Upper lobe of right lung (tissue), 1 donor: ENCODE measurements at regions not wholly inside any gene's neighbourhood (a gene's known extent, or its start where the extent isn't known, plus 50 kb on each side); places are given as distances from the start of the nearest gene placed in this dataset.
"Not testable (repeated sequence)": the region's sequence is repeated elsewhere in the genome, so short reads cannot be mapped to it uniquely, and the experiment has no call there.

Source experiments
- ATAC-seq: fragments of 200-7000 bp; cut with Tn5 transposase; one replicate; pipeline ENCODE4 v1.9.1; 2020; ENCODE audit warnings: mild to moderate bottlenecking, moderate library complexity
- DNase-seq: peaks from one replicate; pipeline ENCODE4 v3.0.0-alpha.2; 2020
- H3K27ac ChIP-seq: fragments of 200-600 bp; one replicate; pipeline ENCODE4 v1.8.0; 2022
- H3K27me3 ChIP-seq: fragments of 200-600 bp; one replicate; pipeline ENCODE4 v1.8.0; 2022; ENCODE audit warnings: mild to moderate bottlenecking
- H3K36me3 ChIP-seq: fragments of 200-600 bp; one replicate; pipeline ENCODE4 v1.8.0; 2022
- H3K4me1 ChIP-seq: fragments of 200-600 bp; one replicate; pipeline ENCODE4 v1.8.0; 2022
- H3K4me3 ChIP-seq: fragments of 200-600 bp; one replicate; pipeline ENCODE4 v1.8.0; 2022; ENCODE audit warnings: mild to moderate bottlenecking
- H3K9me3 ChIP-seq: fragments of 200-600 bp; one replicate; pipeline ENCODE4 v1.8.0; 2022
- intact Hi-C: fragments of 100-400 bp; cut with DNase I; formaldehyde crosslinking; loops from one replicate; pipeline ENCODE4 v1.11.0; 2022
- TF ChIP-seq, protein P1 (sequence below): fragments of 200-600 bp; IDR thresholded peaks from one replicate; pipeline ENCODE4 v1.8.0; 2022; ENCODE audit warnings: antibody characterized with exemption
- donor health status: DM: no; HTN: yes; CAD: no; lungs with severe emphysema.

DNA sequence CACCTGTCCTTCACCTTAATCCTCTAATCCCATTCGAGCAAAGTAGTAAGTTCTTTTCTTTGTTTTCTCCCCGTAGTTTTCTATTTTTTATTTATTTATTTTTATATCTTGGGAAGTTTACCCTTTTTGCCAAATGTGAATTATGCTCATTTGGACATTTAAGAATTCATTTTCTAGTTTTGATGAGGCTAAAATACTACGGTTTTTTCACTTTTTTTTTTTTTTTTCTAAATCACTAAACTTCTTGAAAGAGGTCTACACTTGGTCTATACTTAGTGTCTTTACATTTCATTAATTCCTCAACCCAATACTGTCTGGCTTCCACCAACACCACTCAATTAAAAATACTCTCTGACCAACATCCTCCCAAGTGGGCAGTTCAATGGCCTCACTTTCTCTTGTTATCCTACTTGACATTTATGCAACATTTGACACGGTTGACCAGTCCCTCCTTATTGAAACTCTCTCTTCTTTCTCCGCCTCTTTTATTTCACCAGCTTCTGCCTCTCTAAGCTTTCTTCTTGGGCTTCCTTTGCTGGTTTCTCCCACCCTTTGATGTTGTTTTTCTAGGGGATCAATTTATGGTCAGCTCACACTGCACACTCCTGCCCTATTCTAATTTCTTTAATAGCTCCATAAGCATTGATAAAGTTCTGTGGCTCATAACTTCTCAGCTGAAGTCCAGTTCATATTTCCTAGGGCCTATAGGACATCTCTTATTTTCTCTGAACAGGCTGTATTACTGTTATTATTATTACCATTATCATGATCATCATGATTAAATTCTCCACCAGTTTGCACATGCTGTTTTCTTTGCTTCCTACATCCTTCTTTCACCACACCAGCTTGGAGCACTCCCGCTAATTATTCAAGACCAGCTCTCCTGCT lies 72.6 kb upstream of the CITED2 start:
- intact Hi-C loops, result no loop called here

DNA sequence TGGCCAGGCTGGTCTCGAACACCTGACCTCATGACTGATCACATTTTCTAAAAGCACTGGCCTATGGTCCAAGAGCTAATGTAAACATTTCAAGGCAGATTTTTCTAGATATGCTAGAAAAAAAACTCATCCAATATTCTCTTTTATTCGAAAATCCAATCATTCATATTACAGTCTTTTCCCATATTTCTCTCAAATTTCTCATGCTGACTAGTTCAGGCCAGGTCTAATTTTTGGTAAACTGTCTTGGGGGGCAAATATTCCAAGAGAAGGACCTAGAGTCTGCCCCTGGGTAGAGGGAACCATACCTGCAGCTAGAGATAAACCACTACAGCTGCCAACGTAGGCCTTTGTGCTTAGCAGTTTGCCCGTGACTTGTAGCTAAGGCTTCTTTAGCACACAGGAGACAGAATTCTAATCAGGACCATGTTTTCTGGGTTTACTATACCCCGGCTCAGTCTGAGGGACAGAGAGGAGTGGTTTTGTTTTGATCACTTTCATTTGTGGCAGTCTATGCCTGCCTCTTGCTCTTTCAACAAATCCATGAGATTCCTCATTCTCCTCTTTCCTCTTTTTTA lies 71.8 kb upstream of the CITED2 start:
- H3K27me3 ChIP-seq, result no peaks in the 10 kb centered on the region

More for the DNA sequence above, 72.6 kb upstream of the CITED2 start:
- no peaks in the 10 kb centered on the region for H3K4me1 ChIP-seq
- ATAC-seq (no peak), DNase-seq (no peak)
- TF ChIP-seq, protein P1, sequence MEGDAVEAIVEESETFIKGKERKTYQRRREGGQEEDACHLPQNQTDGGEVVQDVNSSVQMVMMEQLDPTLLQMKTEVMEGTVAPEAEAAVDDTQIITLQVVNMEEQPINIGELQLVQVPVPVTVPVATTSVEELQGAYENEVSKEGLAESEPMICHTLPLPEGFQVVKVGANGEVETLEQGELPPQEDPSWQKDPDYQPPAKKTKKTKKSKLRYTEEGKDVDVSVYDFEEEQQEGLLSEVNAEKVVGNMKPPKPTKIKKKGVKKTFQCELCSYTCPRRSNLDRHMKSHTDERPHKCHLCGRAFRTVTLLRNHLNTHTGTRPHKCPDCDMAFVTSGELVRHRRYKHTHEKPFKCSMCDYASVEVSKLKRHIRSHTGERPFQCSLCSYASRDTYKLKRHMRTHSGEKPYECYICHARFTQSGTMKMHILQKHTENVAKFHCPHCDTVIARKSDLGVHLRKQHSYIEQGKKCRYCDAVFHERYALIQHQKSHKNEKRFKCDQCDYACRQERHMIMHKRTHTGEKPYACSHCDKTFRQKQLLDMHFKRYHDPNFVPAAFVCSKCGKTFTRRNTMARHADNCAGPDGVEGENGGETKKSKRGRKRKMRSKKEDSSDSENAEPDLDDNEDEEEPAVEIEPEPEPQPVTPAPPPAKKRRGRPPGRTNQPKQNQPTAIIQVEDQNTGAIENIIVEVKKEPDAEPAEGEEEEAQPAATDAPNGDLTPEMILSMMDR, result no peak
- H3K27me3 ChIP-seq, result no peaks in the 10 kb centered on the region
- H3K4me3 ChIP-seq, result no peak overlapping the region
- H3K36me3 ChIP-seq, result no peaks in the 10 kb centered on the region
- H3K9me3 ChIP-seq, result no peaks in the 10 kb centered on the region
- H3K27ac ChIP-seq, result no peak overlapping the region

DNA sequence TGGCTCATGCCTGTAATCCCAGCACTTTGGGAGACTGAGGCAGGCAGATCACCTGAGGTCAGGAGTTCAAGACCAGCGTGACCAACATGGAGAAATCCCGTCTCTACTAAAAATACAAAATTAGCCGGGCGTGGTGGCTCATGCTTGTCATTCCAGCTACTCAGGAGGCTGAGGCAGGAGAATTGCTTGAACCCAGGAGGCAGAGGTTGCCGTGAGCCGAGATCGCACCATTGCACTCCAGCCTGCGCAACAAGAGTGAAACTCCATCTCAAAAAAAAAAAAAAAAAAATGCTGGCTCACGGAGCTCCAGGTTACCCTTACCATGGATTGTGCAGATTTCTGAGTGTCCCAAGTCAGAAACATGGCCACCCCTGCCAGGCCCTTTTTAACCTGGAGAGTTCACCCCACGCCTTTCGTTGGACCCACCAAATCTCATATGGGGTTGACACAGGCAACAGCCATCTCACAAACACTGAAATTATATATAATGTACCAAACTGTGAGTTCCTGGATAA lies 69.9 kb upstream of the CITED2 start:
- ATAC-seq, DNase-seq, H3K27ac ChIP-seq, H3K27me3 ChIP-seq, H3K4me1 ChIP-seq, H3K4me3 ChIP-seq, intact Hi-C loops, H3K36me3 ChIP-seq, H3K9me3 ChIP-seq: not testable (repeated sequence)

More for the DNA sequence above, 71.8 kb upstream of the CITED2 start:
- Histone ChIP-seq H3K27ac (no peak overlapping the region), H3K36me3 (no peaks in the 10 kb centered on the region), H3K4me1 (no peaks in the 10 kb centered on the region), H3K9me3 (no peaks in the 10 kb centered on the region), H3K4me3 (no peak overlapping the region)
- no peak for ATAC-seq
- DNase-seq, result no peak
- TF ChIP-seq, protein P1, result no peak
- intact Hi-C loops, result no loop called here

DNA sequence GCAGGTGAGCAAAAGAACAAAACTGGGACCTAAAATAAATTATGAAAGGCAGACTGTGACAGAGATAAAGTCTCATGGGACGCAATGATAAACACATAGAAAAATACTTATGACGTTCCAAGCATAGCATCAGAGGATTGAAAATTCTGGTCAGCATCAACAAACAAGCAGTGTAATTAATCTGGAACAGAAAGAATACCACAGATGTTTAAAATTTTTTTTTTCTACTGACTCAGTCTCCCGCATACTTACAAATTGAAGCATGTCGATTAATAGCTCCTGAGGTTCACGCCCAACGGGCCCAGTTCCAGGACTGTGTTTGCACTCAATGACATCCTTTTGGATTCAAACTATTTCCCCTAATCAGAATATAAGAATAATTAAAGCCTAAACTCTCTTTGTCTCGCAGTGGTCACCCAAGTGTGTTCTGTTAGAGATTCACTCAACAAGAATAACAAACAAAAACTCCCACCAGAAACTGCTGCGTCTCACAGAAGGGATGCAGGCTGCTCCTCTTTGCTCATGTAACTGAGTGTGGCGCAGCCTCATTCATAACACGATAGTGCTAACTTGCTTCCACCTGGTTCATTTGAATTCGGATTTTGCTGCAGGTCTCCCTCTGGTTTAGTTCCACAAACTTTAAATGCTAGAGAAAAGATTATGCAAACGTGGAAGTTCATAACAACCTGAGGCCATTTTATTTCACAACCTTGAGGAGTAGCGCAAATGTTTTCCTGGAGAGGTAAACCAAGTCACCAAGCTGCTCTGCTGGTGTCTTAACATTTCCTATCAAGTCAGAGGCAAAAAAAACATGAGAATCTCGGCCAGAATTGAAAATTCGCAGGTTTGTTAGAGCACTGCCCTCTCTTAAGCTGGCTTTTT lies 69.0 kb upstream of the CITED2 start:
- ATAC-seq, result no peak
- Histone ChIP-seq H3K27me3 (no peaks in the 10 kb centered on the region), H3K27ac (no peak overlapping the region), H3K36me3 (no peaks in the 10 kb centered on the region), H3K4me1 (no peaks in the 10 kb centered on the region), H3K9me3 (no peaks in the 10 kb centered on the region), H3K4me3 (no peak overlapping the region)
- TF ChIP-seq, protein P1, result no peak
- no peak for DNase-seq
- intact Hi-C loops, result no loop called here

DNA sequence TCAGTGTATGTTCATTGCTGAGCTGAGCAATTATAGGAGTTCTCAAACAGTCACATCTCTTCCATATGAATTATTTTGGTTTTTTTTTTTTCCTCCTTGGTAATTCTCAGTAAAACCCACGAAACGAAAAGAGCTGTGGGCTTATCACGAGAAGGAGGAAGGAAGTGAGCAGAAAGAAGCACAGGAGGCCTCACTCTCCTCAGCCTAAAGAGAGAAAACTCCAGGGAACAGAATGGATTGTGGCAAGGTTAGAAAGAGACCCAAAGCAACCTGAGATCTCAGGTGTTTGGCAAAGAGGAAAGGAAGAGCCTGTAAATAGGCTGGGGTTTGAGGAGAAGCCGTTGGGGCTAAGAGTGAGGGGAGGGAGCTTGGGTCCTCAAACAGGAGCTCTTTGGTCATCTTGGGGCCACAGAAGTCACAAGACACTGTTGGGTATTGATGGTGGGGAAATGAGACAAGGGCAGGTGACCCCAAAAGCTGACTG lies 67.8 kb upstream of the CITED2 start:
- peak; percentile 50 for ATAC-seq
- Histone ChIP-seq H3K4me3 (no peak overlapping the region), H3K9me3 (no peaks in the 10 kb centered on the region), H3K4me1 (no peaks in the 10 kb centered on the region), H3K27ac (peak overlapping the region; percentile 37), H3K27me3 (no peaks in the 10 kb centered on the region), H3K36me3 (no peaks in the 10 kb centered on the region)
- no peak for DNase-seq
- intact Hi-C loops, result no loop called here
- TF ChIP-seq, protein P1, result no peak
